ENCODE measurements at regions not wholly inside any gene's neighbourhood (a gene's known extent, or its start where the extent isn't known, plus 50 kb on each side); places are given as distances from the start of the nearest gene placed in this dataset.

DNA sequence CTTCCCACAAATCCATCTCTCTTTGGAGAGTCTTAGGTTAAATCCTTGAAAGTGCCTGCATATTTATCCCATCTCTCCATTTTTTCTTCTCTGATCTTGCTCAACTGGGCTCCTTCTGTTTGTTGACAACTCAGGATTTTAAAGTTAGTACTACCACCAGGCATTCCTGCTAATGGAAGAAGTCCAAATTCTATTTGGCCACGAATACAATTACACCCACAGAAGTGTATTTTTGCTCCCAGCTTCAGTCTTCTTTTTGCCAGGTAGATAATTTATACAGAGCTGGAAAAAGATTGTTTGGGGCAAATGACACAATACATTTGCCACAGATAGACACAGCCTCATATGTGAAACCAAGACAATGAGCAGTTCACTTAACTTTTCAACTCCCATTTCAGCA, 74.8 kb downstream of the CETN3 start:
- H3K27me3 ChIP-seq (ENCODE audit: low read length): no peaks in the 10 kb centered on the region
- H3K9ac ChIP-seq (ENCODE audit: low read length): no peak overlapping the region
- no peaks in the 10 kb centered on the region for H3F3A ChIP-seq (ENCODE audit: low read length, unreplicated experiment)
- no peak overlapping the region for H3K27ac ChIP-seq (ENCODE audit: low read length)
- no peak overlapping the region for H3K4me3 ChIP-seq (ENCODE audit: low read length)
- no peak for DNase-seq
- no peak overlapping the region for H2AFZ ChIP-seq (ENCODE audit: low read length)
- POLR2A ChIA-PET (ENCODE audit: unreplicated experiment): no interaction called here
- BruUV-seq (replicated peaks): no TSS peak
- no peak for ATAC-seq
- TF ChIP-seq, protein P1, sequence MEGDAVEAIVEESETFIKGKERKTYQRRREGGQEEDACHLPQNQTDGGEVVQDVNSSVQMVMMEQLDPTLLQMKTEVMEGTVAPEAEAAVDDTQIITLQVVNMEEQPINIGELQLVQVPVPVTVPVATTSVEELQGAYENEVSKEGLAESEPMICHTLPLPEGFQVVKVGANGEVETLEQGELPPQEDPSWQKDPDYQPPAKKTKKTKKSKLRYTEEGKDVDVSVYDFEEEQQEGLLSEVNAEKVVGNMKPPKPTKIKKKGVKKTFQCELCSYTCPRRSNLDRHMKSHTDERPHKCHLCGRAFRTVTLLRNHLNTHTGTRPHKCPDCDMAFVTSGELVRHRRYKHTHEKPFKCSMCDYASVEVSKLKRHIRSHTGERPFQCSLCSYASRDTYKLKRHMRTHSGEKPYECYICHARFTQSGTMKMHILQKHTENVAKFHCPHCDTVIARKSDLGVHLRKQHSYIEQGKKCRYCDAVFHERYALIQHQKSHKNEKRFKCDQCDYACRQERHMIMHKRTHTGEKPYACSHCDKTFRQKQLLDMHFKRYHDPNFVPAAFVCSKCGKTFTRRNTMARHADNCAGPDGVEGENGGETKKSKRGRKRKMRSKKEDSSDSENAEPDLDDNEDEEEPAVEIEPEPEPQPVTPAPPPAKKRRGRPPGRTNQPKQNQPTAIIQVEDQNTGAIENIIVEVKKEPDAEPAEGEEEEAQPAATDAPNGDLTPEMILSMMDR (conservative IDR thresholded peaks at IDR 0.05; ENCODE audit: low read depth, low read length): no peak
- TF ChIP-seq EZH2phosphoT487 (IDR thresholded peaks at IDR 0.05; ENCODE audit: borderline replicate concordance, low read length) (no peak), EZH2 (IDR thresholded peaks at IDR 0.05; ENCODE audit: low read length, unreplicated experiment) (no peak)
- CTCF ChIA-PET: no interaction called here
- no peaks in the 10 kb centered on the region for H3K36me3 ChIP-seq (ENCODE audit: low read depth, low read length)
- H4K20me1 ChIP-seq (ENCODE audit: low read length): no peaks in the 10 kb centered on the region
- no peak overlapping the region for H3K4me2 ChIP-seq (ENCODE audit: low read length)
- H3K4me1 ChIP-seq (ENCODE audit: insufficient read depth, low read length): no peaks in the 10 kb centered on the region
- H3K9me2 ChIP-seq (replicated peaks; ENCODE audit: low read length): no peaks in the 10 kb centered on the region
- no peaks in the 10 kb centered on the region for H3K9me3 ChIP-seq (ENCODE audit: low read length)
- no peaks in the 10 kb centered on the region for H3K79me2 ChIP-seq (ENCODE audit: low read length)
- intact Hi-C loops (cut with micrococcal nuclease): no loop called here

DNA sequence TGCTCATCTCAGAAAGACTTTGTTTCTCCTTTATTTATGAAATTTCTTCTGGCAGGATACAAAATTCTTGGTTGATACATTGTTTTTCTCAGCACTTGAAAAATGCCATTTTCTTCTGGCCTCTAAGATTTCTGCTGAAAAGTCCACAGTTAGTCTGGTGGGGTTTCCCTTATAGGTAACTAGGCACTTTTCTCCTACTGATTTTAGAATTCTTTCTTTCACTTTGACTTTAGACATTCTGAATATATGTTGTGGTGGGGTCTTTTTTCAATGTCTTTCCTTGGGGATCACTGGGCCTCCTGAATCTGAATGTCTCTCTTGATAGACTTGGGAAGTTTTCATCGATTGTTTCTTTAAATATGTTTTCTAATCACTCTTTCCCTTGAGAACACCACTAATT, 79.6 kb downstream of the CETN3 start:
- Histone ChIP-seq H3K27ac (ENCODE audit: low read length) (no peak overlapping the region), H3K79me2 (ENCODE audit: low read length) (no peaks in the 10 kb centered on the region), H3K9me2 (replicated peaks; ENCODE audit: low read length) (no peaks in the 10 kb centered on the region), H3K9me3 (ENCODE audit: low read length) (no peaks in the 10 kb centered on the region), H3K4me3 (ENCODE audit: low read length) (no peak overlapping the region), H3F3A (ENCODE audit: low read length, unreplicated experiment) (no peaks in the 10 kb centered on the region), H3K27me3 (ENCODE audit: low read length) (no peaks in the 10 kb centered on the region), H2AFZ (ENCODE audit: low read length) (no peak overlapping the region), H3K9ac (ENCODE audit: low read length) (no peak overlapping the region), H3K4me2 (ENCODE audit: low read length) (no peak overlapping the region), H3K4me1 (ENCODE audit: insufficient read depth, low read length) (no peaks in the 10 kb centered on the region), H3K36me3 (ENCODE audit: low read depth, low read length) (no peaks in the 10 kb centered on the region), H4K20me1 (ENCODE audit: low read length) (no peaks in the 10 kb centered on the region)
- DNase-seq (no peak), ATAC-seq (no peak)
- CTCF ChIA-PET: no interaction called here
- no peak for TF ChIP-seq EZH2phosphoT487 (IDR thresholded peaks at IDR 0.05; ENCODE audit: borderline replicate concordance, low read length)
- no peak for TF ChIP-seq EZH2 (IDR thresholded peaks at IDR 0.05; ENCODE audit: low read length, unreplicated experiment)
- TF ChIP-seq, protein P1 (conservative IDR thresholded peaks at IDR 0.05; ENCODE audit: low read depth, low read length): no peak
- POLR2A ChIA-PET (ENCODE audit: unreplicated experiment): no interaction called here
- no TSS peak for BruUV-seq (replicated peaks)
- intact Hi-C loops (cut with micrococcal nuclease): no loop called here

DNA sequence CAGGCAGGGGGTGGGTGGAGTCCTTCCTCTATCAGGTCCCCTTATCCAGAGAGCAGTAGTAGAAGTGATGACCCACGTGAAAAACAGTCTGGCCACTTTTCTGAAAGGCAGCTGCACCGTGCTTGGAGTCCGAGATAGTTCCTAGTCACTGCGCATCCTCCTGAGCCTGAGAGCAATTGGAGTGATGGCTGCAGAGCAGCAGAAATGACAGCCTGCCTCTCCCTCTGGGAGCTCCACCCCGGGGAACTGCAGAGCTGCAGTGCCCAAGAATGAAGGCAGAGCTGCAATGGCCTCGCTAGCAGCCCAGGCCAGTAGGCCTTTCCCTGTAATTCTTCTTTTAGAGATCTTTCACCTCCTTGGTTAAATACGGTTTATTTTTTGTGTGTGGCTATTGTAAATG, 82.6 kb downstream of the CETN3 start:
- H3K4me1 ChIP-seq (ENCODE audit: insufficient read depth, low read length): no peaks in the 10 kb centered on the region
- H3K36me3 ChIP-seq (ENCODE audit: low read depth, low read length): no peaks in the 10 kb centered on the region
- intact Hi-C loops (cut with micrococcal nuclease): no loop called here
- ATAC-seq: no peak
- H3K9ac ChIP-seq (ENCODE audit: low read length): no peak overlapping the region
- ChIA-PET POLR2A (ENCODE audit: unreplicated experiment) (interaction anchor here (0.7 kb wide), 1 partner anchor 106 kb away, joined by 3 read pairs; no protein-coding TSS in a partner anchor), CTCF (no interaction called here)
- H3K9me3 ChIP-seq (ENCODE audit: low read length): no peaks in the 10 kb centered on the region
- no peak overlapping the region for H2AFZ ChIP-seq (ENCODE audit: low read length)
- H3K27me3 ChIP-seq (ENCODE audit: low read length): no peaks in the 10 kb centered on the region
- H3K4me3 ChIP-seq (ENCODE audit: low read length): no peak overlapping the region
- no peaks in the 10 kb centered on the region for H3K79me2 ChIP-seq (ENCODE audit: low read length)
- H3F3A ChIP-seq (ENCODE audit: low read length, unreplicated experiment): no peaks in the 10 kb centered on the region
- TF ChIP-seq EZH2phosphoT487 (IDR thresholded peaks at IDR 0.05; ENCODE audit: borderline replicate concordance, low read length) (no peak), EZH2 (IDR thresholded peaks at IDR 0.05; ENCODE audit: low read length, unreplicated experiment) (no peak)
- TF ChIP-seq, protein P1 (conservative IDR thresholded peaks at IDR 0.05; ENCODE audit: low read depth, low read length): no peak
- no peak overlapping the region for H3K27ac ChIP-seq (ENCODE audit: low read length)
- H3K9me2 ChIP-seq (replicated peaks; ENCODE audit: low read length): no peaks in the 10 kb centered on the region
- BruUV-seq (replicated peaks): no TSS peak
- no peak for DNase-seq
- H3K4me2 ChIP-seq (ENCODE audit: low read length): no peak overlapping the region
- H4K20me1 ChIP-seq (ENCODE audit: low read length): no peaks in the 10 kb centered on the region

Measured in PC-3 (cell line).